Activated T-helper 17 cell treated with anti-CD3 and anti-CD28 coated beads, Interleukin-2, amount 50 U/mL, for 72 hours (primary cell): ENCODE measurements at regions not wholly inside any gene's neighbourhood (a gene's known extent, or its start where the extent isn't known, plus 50 kb on each side); places are given as distances from the start of the nearest gene placed in this dataset.
A peak's percentile ranks its signal among the peaks of the same experiment; 100 is the strongest.

Experiments used
- ATAC-seq: fragments of 150-1000 bp; cut with Tn5 transposase; replicated peaks from 2 replicates; pipeline ENCODE4 v1.10.0; 2021; ENCODE audit warnings: mild to moderate bottlenecking, moderate library complexity
- H3K27ac Mint-ChIP-seq: one replicate; pipeline ENCODE4 v1.8.0; 2022; ENCODE audit warnings: mixed read lengths
- H3K27me3 Mint-ChIP-seq: one replicate; pipeline ENCODE4 v1.8.0; 2022; ENCODE audit warnings: mixed read lengths
- H3K36me3 Mint-ChIP-seq: one replicate; pipeline ENCODE4 v1.8.0; 2022; ENCODE audit warnings: low read depth, mild to moderate bottlenecking, mixed read lengths
- H3K4me1 Mint-ChIP-seq: one replicate; pipeline ENCODE4 v1.8.0; 2022; ENCODE audit warnings: mixed read lengths
- H3K4me3 Mint-ChIP-seq: one replicate; pipeline ENCODE4 v1.8.0; 2022; ENCODE audit warnings: mild to moderate bottlenecking, mixed read lengths
- H3K9me3 Mint-ChIP-seq: one replicate; pipeline ENCODE4 v1.8.0; 2022; ENCODE audit warnings: mixed read lengths

DNA sequence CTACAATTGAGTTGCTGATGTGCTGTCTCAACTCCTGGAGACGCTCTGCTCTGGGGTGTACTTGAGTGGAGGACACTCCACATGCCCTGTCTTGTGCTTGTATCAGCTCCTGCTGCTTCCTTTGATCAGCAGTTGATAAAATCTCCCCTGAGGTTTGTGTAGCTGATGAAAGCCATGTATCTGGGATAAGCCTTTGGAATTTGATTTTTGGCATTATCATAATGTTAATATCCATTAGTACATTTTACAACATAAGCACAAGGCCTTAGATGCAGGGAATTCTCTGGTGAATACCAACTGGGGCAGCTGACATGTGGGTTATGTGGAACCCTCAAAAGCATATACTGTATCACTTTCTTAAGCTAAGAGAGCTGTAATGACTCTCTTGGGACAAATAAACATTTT, 222.7 kb upstream of the ITGA4 start:
- Mint-ChIP-seq H3K9me3 (peaks cover 12% of the 10 kb centered on the region), H3K27ac (no peak overlapping the region), H3K36me3 (no peaks in the 10 kb centered on the region), H3K4me3 (no peak overlapping the region), H3K4me1 (peaks cover 14% of the 10 kb centered on the region), H3K27me3 (no peaks in the 10 kb centered on the region)
- no peak for ATAC-seq

DNA sequence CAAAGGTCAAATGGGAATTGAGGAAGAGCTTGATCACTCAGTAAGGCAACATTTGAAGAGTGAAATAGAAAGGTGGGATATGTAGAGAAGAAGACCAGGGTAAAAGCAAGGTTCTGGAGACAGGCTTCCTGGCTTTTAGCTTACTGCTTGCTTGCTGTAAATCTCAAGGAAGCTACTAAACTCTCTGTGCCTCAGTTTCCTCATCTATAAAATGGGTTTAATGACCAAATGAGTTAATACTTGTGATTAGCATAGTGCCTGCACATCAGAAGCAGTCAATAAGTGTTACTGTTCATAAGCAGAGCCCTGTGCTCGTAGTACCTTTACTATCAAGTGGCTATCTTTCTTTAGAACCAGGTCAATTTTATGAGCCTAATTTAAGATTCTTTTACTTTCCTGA, 222.2 kb upstream of the ITGA4 start:
- H3K9me3 Mint-ChIP-seq, result peaks cover 12% of the 10 kb centered on the region
- no peaks in the 10 kb centered on the region for H3K36me3 Mint-ChIP-seq
- H3K27me3 Mint-ChIP-seq, result no peaks in the 10 kb centered on the region
- peaks cover 15% of the 10 kb centered on the region for H3K4me1 Mint-ChIP-seq
- no peak overlapping the region for H3K4me3 Mint-ChIP-seq
- no peak for ATAC-seq
- no peak overlapping the region for H3K27ac Mint-ChIP-seq

DNA sequence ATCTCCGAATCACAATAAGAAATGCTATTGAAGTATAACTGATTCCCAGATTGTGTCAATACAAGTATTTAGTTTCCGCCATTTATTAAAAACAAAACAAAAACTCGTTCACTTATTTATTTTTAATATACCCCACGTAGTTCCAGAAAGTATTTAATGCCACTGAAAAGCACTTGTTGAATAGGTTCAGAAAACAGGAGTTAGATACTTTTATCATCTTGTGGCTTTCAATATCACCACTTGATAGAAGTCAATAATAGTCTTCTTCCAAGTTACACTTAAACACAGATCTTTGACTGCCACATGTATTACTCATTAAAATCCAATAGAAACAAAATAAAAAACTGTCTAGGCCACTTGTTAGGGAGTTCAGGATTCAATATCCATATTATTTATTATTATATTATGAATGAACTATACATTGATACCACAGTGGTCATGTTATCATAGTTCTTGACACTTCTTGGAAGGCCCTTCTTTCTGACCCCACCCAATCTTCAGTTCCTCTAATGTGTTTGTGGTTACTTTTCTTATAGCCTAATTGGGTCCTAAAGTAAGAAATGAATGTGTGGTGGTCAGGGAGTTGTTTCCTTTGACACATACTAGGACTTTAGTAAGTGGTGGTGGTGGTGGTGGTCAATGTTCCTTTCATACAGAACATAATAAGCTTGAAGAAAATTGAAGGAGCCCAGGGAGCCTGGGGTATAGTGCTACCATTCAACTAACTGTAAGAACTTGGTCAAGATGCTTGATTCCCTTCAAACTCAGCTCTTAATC, 221.3 kb upstream of the ITGA4 start:
- peaks cover 12% of the 10 kb centered on the region for H3K9me3 Mint-ChIP-seq
- ATAC-seq, result peak; percentile 77
- no peak overlapping the region for H3K27ac Mint-ChIP-seq
- H3K4me1 Mint-ChIP-seq, result peaks cover 15% of the 10 kb centered on the region
- no peaks in the 10 kb centered on the region for H3K36me3 Mint-ChIP-seq
- no peak overlapping the region for H3K4me3 Mint-ChIP-seq
- no peaks in the 10 kb centered on the region for H3K27me3 Mint-ChIP-seq

DNA sequence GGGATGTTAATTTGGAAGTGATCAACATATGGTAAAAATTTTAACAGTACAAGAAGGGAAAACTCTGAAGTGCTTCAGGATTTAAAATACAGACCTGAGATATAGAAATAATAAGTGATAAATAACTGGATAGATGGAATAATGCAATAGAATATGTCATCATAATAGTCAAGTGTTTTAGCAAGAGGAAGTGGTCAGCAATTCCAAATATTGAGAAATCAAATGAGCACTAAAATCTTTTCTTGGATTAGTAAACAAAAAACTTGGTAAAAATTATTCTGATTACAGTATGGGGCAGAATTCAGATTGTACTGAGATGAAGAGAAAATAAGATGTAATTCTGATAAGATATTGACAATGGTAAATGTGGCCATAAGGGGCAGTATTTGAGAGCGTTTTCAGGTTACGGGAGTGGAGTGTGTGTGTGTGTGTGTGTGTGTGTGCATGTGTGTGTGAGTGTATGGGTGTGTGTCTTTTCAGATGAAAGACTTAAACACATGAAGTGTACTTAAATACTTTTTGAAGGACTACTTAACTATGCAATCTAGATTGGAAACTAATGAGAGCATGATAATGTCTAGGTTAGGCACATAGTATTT, 217.9 kb upstream of the ITGA4 start:
- no peaks in the 10 kb centered on the region for H3K27me3 Mint-ChIP-seq
- no peak overlapping the region for H3K4me3 Mint-ChIP-seq
- no peak overlapping the region for H3K27ac Mint-ChIP-seq
- no peaks in the 10 kb centered on the region for H3K36me3 Mint-ChIP-seq
- ATAC-seq, result no peak
- H3K9me3 Mint-ChIP-seq, result peaks cover 9% of the 10 kb centered on the region
- peaks cover 20% of the 10 kb centered on the region for H3K4me1 Mint-ChIP-seq

DNA sequence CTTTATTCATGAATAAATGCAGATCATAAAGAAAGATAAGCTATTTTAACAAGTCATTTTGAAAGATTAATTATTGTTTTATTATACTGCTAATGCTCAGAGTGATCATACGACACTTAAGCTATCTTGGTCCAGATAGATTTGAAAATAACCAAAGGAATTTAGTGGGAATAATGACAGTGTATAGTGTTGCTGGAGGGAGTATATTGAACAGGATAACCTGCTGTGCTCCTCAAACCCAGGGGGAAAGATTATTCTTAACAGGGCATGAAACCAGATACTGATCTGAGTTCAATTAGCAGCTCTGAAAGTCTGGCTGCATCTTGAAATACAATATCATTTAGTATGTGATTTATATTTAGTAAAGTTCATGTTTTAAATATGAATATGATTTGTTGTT, 216.3 kb upstream of the ITGA4 start:
- Mint-ChIP-seq H3K4me1 (peaks cover 20% of the 10 kb centered on the region), H3K27ac (peak overlapping the region; percentile 82)

DNA sequence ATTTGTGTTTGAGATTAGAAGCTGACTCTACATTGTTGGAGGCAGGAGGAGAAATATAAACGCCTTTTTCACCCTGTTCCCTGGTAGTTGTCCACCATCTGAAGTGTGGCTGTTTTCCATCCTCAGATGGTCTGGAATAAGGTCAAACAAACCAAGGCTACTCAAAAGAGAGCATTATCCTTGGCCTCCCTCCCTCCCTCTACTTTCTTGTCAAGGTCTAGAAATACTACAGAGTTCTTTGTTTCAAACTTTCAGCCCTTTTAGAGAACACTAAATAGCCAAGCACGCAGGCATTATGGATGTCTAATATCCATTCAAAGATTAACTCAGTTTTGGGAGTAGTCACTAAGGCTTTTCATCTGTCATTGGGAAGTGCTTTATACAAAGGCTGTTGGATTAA, 215.8 kb upstream of the ITGA4 start:
- peak overlapping the region; percentile 27 for H3K4me3 Mint-ChIP-seq
- H3K9me3 Mint-ChIP-seq, result peaks cover 5% of the 10 kb centered on the region
- peak overlapping the region; percentile 82 for H3K27ac Mint-ChIP-seq
- ATAC-seq, result peak; percentile 46
- no peaks in the 10 kb centered on the region for H3K36me3 Mint-ChIP-seq
- no peaks in the 10 kb centered on the region for H3K27me3 Mint-ChIP-seq
- H3K4me1 Mint-ChIP-seq, result peaks cover 20% of the 10 kb centered on the region

More for the DNA sequence above, 216.3 kb upstream of the ITGA4 start:
- no peaks in the 10 kb centered on the region for H3K36me3 Mint-ChIP-seq
- no peak overlapping the region for H3K4me3 Mint-ChIP-seq
- H3K9me3 Mint-ChIP-seq, result peaks cover 5% of the 10 kb centered on the region
- no peak for ATAC-seq
- H3K27me3 Mint-ChIP-seq, result no peaks in the 10 kb centered on the region

DNA sequence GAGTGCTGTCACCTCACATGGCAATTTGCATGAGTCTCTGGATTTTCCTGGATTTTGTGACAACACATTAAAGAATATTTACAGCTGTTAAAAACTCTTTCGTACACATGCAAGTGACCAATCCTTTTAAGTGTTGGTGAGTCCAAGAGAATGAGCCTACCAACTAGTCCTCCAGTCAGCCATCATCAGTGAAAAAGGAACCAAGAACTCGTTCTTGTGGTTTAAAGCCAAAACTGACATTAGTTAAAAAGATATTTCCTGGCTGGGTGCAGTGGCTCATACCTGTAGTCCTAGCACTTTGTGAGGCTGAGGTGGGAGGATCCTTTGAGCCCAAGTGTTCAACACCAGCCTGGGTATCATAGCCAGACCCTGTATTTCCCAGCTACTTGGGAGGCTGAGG, 215.4 kb upstream of the ITGA4 start:
- peaks cover 19% of the 10 kb centered on the region for H3K4me1 Mint-ChIP-seq
- peak; percentile 88 for ATAC-seq
- peak overlapping the region; percentile 27 for H3K4me3 Mint-ChIP-seq
- peaks cover 5% of the 10 kb centered on the region for H3K9me3 Mint-ChIP-seq
- no peaks in the 10 kb centered on the region for H3K36me3 Mint-ChIP-seq
- H3K27ac Mint-ChIP-seq, result peak overlapping the region; percentile 82
- H3K27me3 Mint-ChIP-seq, result no peaks in the 10 kb centered on the region

DNA sequence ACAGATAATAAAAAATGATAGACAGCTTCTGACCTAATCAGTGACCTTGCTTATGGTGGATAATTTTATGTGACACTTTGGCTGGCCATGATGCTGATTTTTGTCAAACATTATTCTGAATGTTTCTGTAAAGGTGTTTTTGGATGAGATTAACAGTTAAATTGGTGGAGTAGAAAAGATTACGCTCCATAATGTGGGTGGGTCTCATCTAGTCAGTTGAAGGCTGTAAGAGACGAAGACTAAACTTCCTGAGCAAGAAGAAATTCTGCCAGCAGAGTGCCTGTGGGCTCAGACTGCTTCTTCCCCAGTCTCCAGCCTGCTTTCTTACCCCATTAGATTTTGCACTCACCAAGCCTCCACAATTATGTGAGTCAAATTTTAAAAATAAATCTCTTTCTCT, 214.9 kb upstream of the ITGA4 start:
- H3K27me3 Mint-ChIP-seq, result no peaks in the 10 kb centered on the region
- H3K9me3 Mint-ChIP-seq, result peaks cover under 1% of the 10 kb centered on the region
- no peaks in the 10 kb centered on the region for H3K36me3 Mint-ChIP-seq
- no peak for ATAC-seq
- H3K4me1 Mint-ChIP-seq, result peaks cover 16% of the 10 kb centered on the region
- H3K27ac Mint-ChIP-seq, result peak overlapping the region; percentile 82
- H3K4me3 Mint-ChIP-seq, result peak overlapping the region; percentile 27

DNA sequence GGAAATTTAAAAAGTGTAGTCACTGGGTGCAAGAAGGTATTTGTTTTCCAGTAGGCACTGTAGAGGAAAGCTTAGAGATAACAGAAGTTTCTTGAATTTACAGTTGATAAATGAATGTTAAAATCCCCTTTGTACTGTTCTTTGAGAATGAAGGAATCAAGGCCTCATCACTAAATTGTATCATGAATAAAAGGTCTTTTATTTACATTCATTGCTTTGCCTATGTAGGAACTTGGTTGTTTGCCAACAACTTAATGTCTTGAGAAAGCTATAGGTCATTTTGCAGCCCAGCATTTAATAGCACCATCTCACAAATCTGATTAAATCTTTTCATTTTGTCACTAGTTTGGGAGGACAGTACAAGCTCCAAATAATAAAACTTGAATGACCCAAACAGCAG, 213.9 kb upstream of the ITGA4 start:
- H3K27ac Mint-ChIP-seq, result no peak overlapping the region
- peaks cover 21% of the 10 kb centered on the region for H3K4me1 Mint-ChIP-seq
- H3K27me3 Mint-ChIP-seq, result no peaks in the 10 kb centered on the region
- no peaks in the 10 kb centered on the region for H3K9me3 Mint-ChIP-seq
- no peak for ATAC-seq
- no peaks in the 10 kb centered on the region for H3K36me3 Mint-ChIP-seq
- H3K4me3 Mint-ChIP-seq, result no peak overlapping the region

DNA sequence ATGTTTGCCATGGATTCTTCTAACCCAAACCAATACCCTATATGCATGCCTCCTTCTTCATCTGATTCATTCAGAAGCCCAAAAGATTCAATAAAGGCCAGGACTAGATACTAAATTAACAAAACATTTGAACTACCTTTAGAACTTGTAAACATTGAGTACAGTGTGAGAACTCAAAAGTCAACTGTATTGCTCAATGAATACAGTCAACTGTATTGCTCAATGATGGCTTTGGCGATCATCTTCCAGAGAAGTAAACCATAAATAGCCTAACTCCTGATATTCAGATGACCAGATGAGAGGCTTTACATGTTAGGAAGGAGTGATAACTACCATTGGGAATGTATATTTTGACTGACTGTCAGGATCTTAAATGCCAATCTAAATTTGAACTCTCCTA, 206.5 kb upstream of the ITGA4 start:
- no peaks in the 10 kb centered on the region for H3K9me3 Mint-ChIP-seq
- H3K4me3 Mint-ChIP-seq, result no peak overlapping the region
- no peak for ATAC-seq
- H3K36me3 Mint-ChIP-seq, result no peaks in the 10 kb centered on the region
- no peaks in the 10 kb centered on the region for H3K27me3 Mint-ChIP-seq
- H3K4me1 Mint-ChIP-seq, result peaks cover 21% of the 10 kb centered on the region
- no peak overlapping the region for H3K27ac Mint-ChIP-seq

DNA sequence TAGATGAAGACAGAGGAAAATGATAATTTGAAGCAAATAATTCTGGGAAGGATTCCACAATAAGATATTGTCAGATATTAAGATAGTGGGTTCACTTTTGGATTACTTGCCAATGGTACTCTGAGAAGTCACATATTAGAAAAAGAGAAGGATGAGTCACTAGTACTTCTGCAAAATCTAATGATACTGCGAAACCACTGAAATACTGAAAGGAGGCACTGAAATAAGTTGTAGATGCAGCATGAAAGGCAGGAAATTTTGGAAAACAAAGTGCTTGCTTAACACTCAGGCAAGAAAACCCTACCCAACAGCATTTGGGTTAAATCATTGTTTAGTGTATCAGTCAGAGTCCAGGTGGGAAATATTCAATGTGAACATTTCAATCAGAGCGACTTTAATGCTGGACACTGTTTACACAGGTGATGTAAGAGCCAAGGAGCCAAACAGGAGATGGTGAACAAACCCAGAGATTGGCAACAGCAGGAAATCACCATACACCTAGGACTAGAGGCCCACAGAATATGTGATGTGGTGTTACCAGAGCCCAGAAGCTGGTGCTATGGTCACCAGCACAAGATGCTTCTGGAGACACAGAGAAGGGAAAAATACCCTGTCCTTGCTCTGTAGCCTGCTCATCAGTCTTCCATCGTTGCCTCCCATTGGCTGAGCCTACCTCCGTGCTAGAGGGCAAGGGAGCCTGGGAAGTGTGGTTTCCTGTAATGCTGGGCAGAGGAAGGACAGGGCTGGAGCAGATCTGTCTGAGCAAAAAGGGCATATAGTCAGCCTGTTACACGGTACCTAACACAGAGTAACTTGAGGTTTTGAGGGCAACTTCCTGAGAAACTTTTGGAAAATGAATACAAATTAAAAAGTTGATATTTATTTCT, 204.7 kb upstream of the ITGA4 start:
- H3K27me3 Mint-ChIP-seq, result no peaks in the 10 kb centered on the region
- ATAC-seq, result peak; percentile 76
- H3K27ac Mint-ChIP-seq, result peak overlapping the region; percentile 14
- peaks cover 20% of the 10 kb centered on the region for H3K4me1 Mint-ChIP-seq
- H3K36me3 Mint-ChIP-seq, result no peaks in the 10 kb centered on the region
- H3K4me3 Mint-ChIP-seq, result peak overlapping the region; percentile 26
- H3K9me3 Mint-ChIP-seq, result no peaks in the 10 kb centered on the region

DNA sequence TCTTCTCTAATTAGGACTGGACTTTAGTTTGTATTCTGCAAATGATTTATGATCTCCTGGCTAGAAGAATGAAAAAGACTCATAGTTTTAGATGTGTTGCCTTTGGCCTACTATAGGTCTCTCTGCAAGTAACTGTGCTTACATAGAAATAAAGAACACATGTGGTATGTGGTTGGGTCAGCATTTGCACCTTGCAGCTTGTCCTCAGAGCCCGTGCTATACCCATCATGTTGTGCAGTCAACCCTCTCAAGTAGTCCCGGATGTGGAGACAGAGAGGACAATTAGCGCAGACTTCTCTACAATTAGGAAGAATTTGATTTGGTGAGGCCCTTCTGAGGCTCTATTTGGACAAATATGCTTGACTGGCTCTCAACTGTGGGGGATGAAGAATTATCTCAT, 203.7 kb upstream of the ITGA4 start:
- H3K36me3 Mint-ChIP-seq, result no peaks in the 10 kb centered on the region
- H3K27me3 Mint-ChIP-seq, result no peaks in the 10 kb centered on the region
- H3K27ac Mint-ChIP-seq, result peak overlapping the region; percentile 14

DNA sequence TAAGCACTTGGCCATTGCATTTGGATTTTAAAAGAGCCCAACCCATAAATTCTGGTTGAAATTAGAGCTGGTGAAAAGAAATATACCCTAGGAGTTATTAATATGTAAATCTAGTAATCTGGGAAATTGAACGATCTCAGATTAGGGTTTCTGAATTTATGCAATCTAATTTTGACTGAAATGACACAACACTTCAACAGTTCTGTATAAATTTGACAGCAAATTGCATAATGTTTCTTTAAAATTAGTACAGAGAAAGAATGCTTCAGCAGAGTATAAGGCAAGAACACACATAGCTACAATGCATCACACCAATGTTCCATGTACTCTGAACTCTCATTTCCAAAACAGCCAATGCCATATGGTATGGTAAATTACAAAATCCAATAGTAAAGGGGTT, 201.5 kb upstream of the ITGA4 start:
- H3K4me3 Mint-ChIP-seq, result no peak overlapping the region
- peaks cover 16% of the 10 kb centered on the region for H3K4me1 Mint-ChIP-seq
- no peaks in the 10 kb centered on the region for H3K9me3 Mint-ChIP-seq
- no peaks in the 10 kb centered on the region for H3K27me3 Mint-ChIP-seq
- no peaks in the 10 kb centered on the region for H3K36me3 Mint-ChIP-seq
- H3K27ac Mint-ChIP-seq, result no peak overlapping the region
- ATAC-seq, result no peak

More for the DNA sequence above, 203.7 kb upstream of the ITGA4 start:
- H3K9me3 Mint-ChIP-seq, result no peaks in the 10 kb centered on the region
- peaks cover 16% of the 10 kb centered on the region for H3K4me1 Mint-ChIP-seq
- H3K4me3 Mint-ChIP-seq, result no peak overlapping the region
- no peak for ATAC-seq

DNA sequence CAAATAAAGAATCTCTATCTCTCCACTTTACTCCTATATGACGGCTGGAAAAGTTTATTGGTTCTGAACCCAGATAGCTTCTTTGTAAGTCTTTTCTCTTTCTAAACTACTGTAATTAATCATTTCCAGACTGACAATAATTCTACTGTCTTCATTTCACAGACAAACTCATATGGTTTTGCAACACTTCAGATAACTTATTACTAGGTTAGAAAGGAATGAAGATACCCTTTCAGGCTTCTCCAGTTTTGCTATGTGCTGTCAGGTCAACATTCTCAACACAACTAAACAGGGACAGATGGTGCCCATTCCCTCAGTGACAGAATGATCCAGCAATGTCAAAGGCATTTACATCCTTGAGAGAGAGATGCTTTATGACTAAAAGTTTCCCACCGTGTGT, 198.5 kb upstream of the ITGA4 start:
- H3K4me1 Mint-ChIP-seq, result no peaks in the 10 kb centered on the region
- no peaks in the 10 kb centered on the region for H3K27me3 Mint-ChIP-seq
- no peak for ATAC-seq
- no peaks in the 10 kb centered on the region for H3K36me3 Mint-ChIP-seq
- no peak overlapping the region for H3K27ac Mint-ChIP-seq
- no peaks in the 10 kb centered on the region for H3K9me3 Mint-ChIP-seq
- H3K4me3 Mint-ChIP-seq, result no peak overlapping the region

DNA sequence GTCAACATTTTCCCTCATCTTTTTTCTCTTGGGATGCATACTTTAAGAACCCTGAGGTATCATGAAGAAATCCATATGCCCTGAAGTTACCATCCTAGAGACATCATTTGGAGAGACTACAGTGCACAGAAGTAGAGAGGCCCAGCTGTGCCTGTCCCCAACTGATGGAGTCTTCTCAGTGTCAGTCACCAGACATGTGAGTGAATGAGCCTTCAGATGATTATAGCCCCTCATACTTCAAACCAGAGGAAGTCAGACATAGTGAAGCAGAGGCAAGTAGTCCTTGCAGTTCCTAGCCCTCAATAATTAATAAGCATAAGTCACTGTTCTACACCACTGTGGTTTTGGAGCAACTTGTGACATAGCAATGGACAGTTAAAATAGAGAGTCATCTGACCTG, 194.4 kb upstream of the ITGA4 start:
- Mint-ChIP-seq H3K4me3 (no peak overlapping the region), H3K27me3 (no peaks in the 10 kb centered on the region), H3K9me3 (no peaks in the 10 kb centered on the region), H3K4me1 (peaks cover 9% of the 10 kb centered on the region), H3K27ac (no peak overlapping the region), H3K36me3 (no peaks in the 10 kb centered on the region)
- ATAC-seq, result no peak
